OCI-LY7 (cell line): ENCODE measurements at regions not wholly inside any gene's neighbourhood (a gene's known extent, or its start where the extent isn't known, plus 50 kb on each side); places are given as distances from the start of the nearest gene placed in this dataset.

Experiments used
- BruUV-seq: library from RNA; stranded (reverse); fragments of 400-500 nt; replicated peaks from 2 replicates; lab custom pipeline; 2021; lab: Mats Ljungman, UMichigan
- CTCF ChIA-PET: fragments of 300-600 bp; sonication (Branson Sonifier 250); formaldehyde crosslinking; loops from one replicate; lab custom pipeline; 2022; ENCODE audit warnings: antibody characterized with exemption; ENCODE audit not compliant: unreplicated experiment; lab: Charles Lee
- POLR2A ChIA-PET: fragments of 300-600 bp; sonication (Branson Sonifier 250); formaldehyde crosslinking; loops from one replicate; lab custom pipeline; 2022; ENCODE audit warnings: antibody characterized with exemption; lab: Charles Lee
- DNase-seq: peaks from one replicate; pipeline ENCODE4 v3.0.0-alpha.2; 2015; ENCODE audit warnings: low spot score
- H2AFZ ChIP-seq: fragments of 200-600 bp; sonication (generic), shearing (Covaris generic); 2 replicates; pipeline ENCODE4 v1.6.1; 2014; ENCODE audit warnings: mild to moderate bottlenecking, antibody characterized with exemption, low read length, moderate library complexity
- H3K27ac ChIP-seq: fragments of 200-600 bp; sonication (generic); 2 replicates; pipeline ENCODE4 v1.5.1; 2014; ENCODE audit warnings: mixed run types, low read depth, mild to moderate bottlenecking, moderate library complexity, low read length, inconsistent platforms; ENCODE audit not compliant: poor library complexity, severe bottlenecking
- H3K36me3 ChIP-seq: fragments of 200-600 bp; sonication (generic); 2 replicates; pipeline ENCODE4 v1.6.1; 2014; ENCODE audit warnings: mild to moderate bottlenecking, antibody characterized with exemption, low read length, moderate library complexity, mixed read lengths; ENCODE audit not compliant: insufficient read depth
- H3K4me1 ChIP-seq: fragments of 200-600 bp; sonication (generic); 2 replicates; pipeline ENCODE4 v1.5.1; 2014; ENCODE audit warnings: mild to moderate bottlenecking, low read length; ENCODE audit not compliant: insufficient read depth, poor library complexity, severe bottlenecking
- H3K4me2 ChIP-seq: fragments of 200-600 bp; sonication (generic); 2 replicates; pipeline ENCODE4 v1.6.1; 2014; ENCODE audit warnings: mild to moderate bottlenecking, low read length
- H3K4me3 ChIP-seq: fragments of 200-600 bp; sonication (generic); 2 replicates; pipeline ENCODE4 v1.5.1; 2014; ENCODE audit warnings: mild to moderate bottlenecking, low read depth, low read length; ENCODE audit not compliant: poor library complexity, severe bottlenecking
- H3K79me2 ChIP-seq: fragments of 200-600 bp; sonication (generic); 2 replicates; pipeline ENCODE4 v1.6.1; 2016; ENCODE audit warnings: low read depth, mild to moderate bottlenecking, low read length, moderate library complexity, mixed read lengths; ENCODE audit not compliant: insufficient read depth
- H3K9me2 ChIP-seq: fragments of 200-600 bp; sonication (generic); 2 replicates; pipeline ENCODE4 v1.6.1; 2016; ENCODE audit warnings: mild to moderate bottlenecking, low read length, mixed read lengths; ENCODE audit not compliant: insufficient read depth
- H3K9me3 ChIP-seq: fragments of 200-600 bp; sonication (generic); 2 replicates; pipeline ENCODE4 v1.6.1; 2014; ENCODE audit warnings: mild to moderate bottlenecking, mixed run types, low read length, mixed read lengths
- H4K20me1 ChIP-seq: fragments of 200-600 bp; sonication (generic); 2 replicates; pipeline ENCODE4 v1.6.1; 2014; ENCODE audit warnings: mild to moderate bottlenecking, antibody characterized with exemption, low read length, moderate library complexity, mixed read lengths; ENCODE audit not compliant: insufficient read depth
- EZH2phosphoT487 ChIP-seq: fragments of 200-600 bp; sonication (generic); IDR thresholded peaks from 2 replicates; pipeline ENCODE4 v1.6.1; 2018; ENCODE audit warnings: low read depth, borderline replicate concordance, mild to moderate bottlenecking, mixed run types, antibody characterized with exemption, low read length, moderate library complexity, mixed read lengths
- intact Hi-C: fragments of 100-400 bp; cut with micrococcal nuclease; formaldehyde crosslinking; loops from one replicate; pipeline ENCODE4 v1.10.0; 2022; ENCODE audit not compliant: unreplicated experiment
- TF ChIP-seq, protein P1 (sequence below): fragments of 200-600 bp; sonication (generic); conservative IDR thresholded peaks from 2 replicates; pipeline ENCODE4 v1.5.1; 2014; ENCODE audit warnings: mild to moderate bottlenecking, antibody characterized with exemption, low read length, moderate library complexity, mixed read lengths

DNA sequence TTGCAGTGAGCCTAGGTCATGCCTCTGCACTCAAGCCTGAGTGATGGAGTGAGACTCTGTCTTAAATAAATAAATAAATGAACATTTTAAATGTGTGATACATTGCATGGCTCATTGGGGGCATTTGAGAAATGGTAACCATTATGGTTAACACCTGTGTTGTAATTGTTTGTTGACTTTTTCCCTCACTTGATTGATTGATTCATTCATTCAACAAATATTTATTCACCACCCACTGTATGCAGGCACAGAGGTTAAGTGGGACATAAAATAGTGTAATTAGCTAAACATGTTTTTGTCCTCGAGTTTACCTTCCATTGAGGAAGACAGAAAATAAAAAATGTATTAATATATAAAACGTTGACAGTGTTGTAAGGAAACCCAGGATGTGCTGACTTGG is 127.1 kb upstream of the ANKRD28 start:
- ChIA-PET CTCF (interaction anchor here (0.5 kb wide), 1 partner anchor 1416 kb away, joined by 3 read pairs; no protein-coding TSS in a partner anchor), POLR2A (no interaction called here)
- no peaks in the 10 kb centered on the region for H3K4me1 ChIP-seq
- no peak overlapping the region for H3K4me2 ChIP-seq
- DNase-seq = no peak
- H3K9me2 ChIP-seq = no peaks in the 10 kb centered on the region
- H3K4me3 ChIP-seq = no peak overlapping the region
- intact Hi-C loops = no loop called here
- no peaks in the 10 kb centered on the region for H4K20me1 ChIP-seq
- TF ChIP-seq, protein P1, sequence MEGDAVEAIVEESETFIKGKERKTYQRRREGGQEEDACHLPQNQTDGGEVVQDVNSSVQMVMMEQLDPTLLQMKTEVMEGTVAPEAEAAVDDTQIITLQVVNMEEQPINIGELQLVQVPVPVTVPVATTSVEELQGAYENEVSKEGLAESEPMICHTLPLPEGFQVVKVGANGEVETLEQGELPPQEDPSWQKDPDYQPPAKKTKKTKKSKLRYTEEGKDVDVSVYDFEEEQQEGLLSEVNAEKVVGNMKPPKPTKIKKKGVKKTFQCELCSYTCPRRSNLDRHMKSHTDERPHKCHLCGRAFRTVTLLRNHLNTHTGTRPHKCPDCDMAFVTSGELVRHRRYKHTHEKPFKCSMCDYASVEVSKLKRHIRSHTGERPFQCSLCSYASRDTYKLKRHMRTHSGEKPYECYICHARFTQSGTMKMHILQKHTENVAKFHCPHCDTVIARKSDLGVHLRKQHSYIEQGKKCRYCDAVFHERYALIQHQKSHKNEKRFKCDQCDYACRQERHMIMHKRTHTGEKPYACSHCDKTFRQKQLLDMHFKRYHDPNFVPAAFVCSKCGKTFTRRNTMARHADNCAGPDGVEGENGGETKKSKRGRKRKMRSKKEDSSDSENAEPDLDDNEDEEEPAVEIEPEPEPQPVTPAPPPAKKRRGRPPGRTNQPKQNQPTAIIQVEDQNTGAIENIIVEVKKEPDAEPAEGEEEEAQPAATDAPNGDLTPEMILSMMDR = no peak
- no peak for TF ChIP-seq EZH2phosphoT487
- no peaks in the 10 kb centered on the region for H3K79me2 ChIP-seq
- BruUV-seq = no TSS peak
- no peaks in the 10 kb centered on the region for H3K9me3 ChIP-seq
- H3K36me3 ChIP-seq = no peaks in the 10 kb centered on the region
- no peak overlapping the region for H2AFZ ChIP-seq
- H3K27ac ChIP-seq = no peak overlapping the region

DNA sequence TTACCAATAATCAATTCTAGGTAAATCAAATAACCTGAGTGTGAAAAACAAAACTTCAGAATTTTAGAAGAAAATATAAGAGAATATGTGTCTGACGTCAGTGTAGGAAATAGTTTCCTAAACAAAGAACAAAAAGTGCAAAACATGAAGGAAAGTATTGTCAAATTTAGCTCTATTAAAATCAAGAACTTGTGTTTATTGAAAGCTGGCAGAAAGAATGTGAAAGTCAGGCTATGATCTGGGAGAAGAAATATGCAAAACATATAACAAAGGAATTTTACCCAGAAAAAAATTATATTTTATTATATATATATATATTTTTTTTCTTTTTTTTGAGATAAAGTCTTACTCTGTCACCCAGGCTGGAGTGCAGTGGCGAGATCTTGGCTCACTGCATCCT is 129.1 kb upstream of the ANKRD28 start:
- DNase-seq = no peak
- no peak for TF ChIP-seq EZH2phosphoT487
- TF ChIP-seq, protein P1 = no peak
- no peaks in the 10 kb centered on the region for H3K4me1 ChIP-seq
- no peaks in the 10 kb centered on the region for H4K20me1 ChIP-seq
- ChIA-PET POLR2A (interaction anchor here (0.7 kb wide), 1 partner anchor 119 kb away, joined by 3 read pairs; no protein-coding TSS in a partner anchor), CTCF (no interaction called here)
- no peak overlapping the region for H3K4me3 ChIP-seq
- BruUV-seq = no TSS peak
- no peak overlapping the region for H3K4me2 ChIP-seq
- H2AFZ ChIP-seq = no peak overlapping the region
- H3K9me2 ChIP-seq = no peaks in the 10 kb centered on the region
- H3K9me3 ChIP-seq = no peaks in the 10 kb centered on the region
- no peak overlapping the region for H3K27ac ChIP-seq
- H3K36me3 ChIP-seq = no peaks in the 10 kb centered on the region
- intact Hi-C loops = no loop called here
- H3K79me2 ChIP-seq = no peaks in the 10 kb centered on the region

DNA sequence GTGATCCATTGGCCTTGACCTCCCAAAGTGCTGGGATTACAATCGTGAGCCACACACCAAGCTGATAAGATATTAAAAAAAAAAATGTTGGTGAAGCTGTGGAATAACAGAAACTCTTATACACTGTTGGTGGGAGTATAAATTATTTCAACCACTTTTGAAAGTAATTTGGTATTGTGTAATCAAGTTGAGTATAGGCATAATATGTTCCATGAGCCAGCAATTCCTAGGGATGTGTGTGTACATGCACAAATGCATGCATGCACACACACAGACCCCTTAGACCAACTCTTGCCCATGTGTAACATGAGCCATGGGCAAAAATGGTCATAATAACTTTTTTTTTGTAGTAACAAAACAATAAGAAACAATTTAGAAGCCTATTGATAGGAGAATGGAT is 130.2 kb upstream of the ANKRD28 start:
- no peaks in the 10 kb centered on the region for H4K20me1 ChIP-seq
- H3K27ac ChIP-seq = no peak overlapping the region
- DNase-seq = no peak
- no peak overlapping the region for H3K4me2 ChIP-seq
- no peaks in the 10 kb centered on the region for H3K4me1 ChIP-seq
- intact Hi-C loops = no loop called here
- POLR2A ChIA-PET = no interaction called here
- no peaks in the 10 kb centered on the region for H3K9me3 ChIP-seq
- CTCF ChIA-PET = no interaction called here
- no peaks in the 10 kb centered on the region for H3K79me2 ChIP-seq
- H3K4me3 ChIP-seq = no peak overlapping the region
- BruUV-seq = no TSS peak
- no peak overlapping the region for H2AFZ ChIP-seq
- H3K9me2 ChIP-seq = no peaks in the 10 kb centered on the region
- no peak for TF ChIP-seq EZH2phosphoT487
- TF ChIP-seq, protein P1 = no peak
- no peaks in the 10 kb centered on the region for H3K36me3 ChIP-seq
